H1 (cell line): ENCODE measurements at regions not wholly inside any gene's neighbourhood (a gene's known extent, or its start where the extent isn't known, plus 50 kb on each side); places are given as distances from the start of the nearest gene placed in this dataset.
A peak's percentile ranks its signal among the peaks of the same experiment; 100 is the strongest.

Source experiments
- ATF3 ChIP-seq: IDR thresholded peaks from 2 replicates; pipeline ENCODE4 v1.6.1; 2011; ENCODE audit warnings: low read depth, mild to moderate bottlenecking, low read length; ENCODE audit not compliant: insufficient read depth
- BACH1 ChIP-seq: IDR thresholded peaks from 2 replicates; pipeline ENCODE4 v1.6.1; 2012; ENCODE audit warnings: low read length, improper control_type of control experiment
- BCL11A ChIP-seq, 2 experiments: IDR thresholded peaks; one replicate each; pipeline ENCODE4 v1.6.1; 2011; ENCODE audit warnings: low read depth in 2 of 2, low read length in 2 of 2, mild to moderate bottlenecking in 2 of 2
- CHD1 ChIP-seq: IDR thresholded peaks from 2 replicates; pipeline ENCODE4 v1.6.1; 2012; ENCODE audit warnings: low read depth, low read length, improper control_type of control experiment
- CREB1 ChIP-seq: IDR thresholded peaks from 2 replicates; pipeline ENCODE4 v1.6.1; 2012; ENCODE audit warnings: inconsistent platforms
- CTCF ChIP-seq, 3 experiments: IDR thresholded peaks; 1 replicate in 2 of 3; 2 replicates in 1 of 3; pipeline versions ENCODE4 v1.5.1 to v1.6.1; 2011; ENCODE audit warnings: low read length in 3 of 3, mild to moderate bottlenecking in 3 of 3, inconsistent platforms in 2 of 3, low read depth in 1 of 3, moderate library complexity in 1 of 3; ENCODE audit not compliant: insufficient read depth in 1 of 3; ENCODE audit errors: control extremely low read depth in 1 of 3
- EGR1 ChIP-seq: IDR thresholded peaks from 2 replicates; pipeline ENCODE4 v1.6.1; 2011; ENCODE audit warnings: low read depth, low read length, borderline replicate concordance
- EP300 ChIP-seq, 2 experiments: IDR thresholded peaks; 1 replicate in 1 of 2; 2 replicates in 1 of 2; pipeline ENCODE4 v1.6.1; 2011 to 2012; ENCODE audit warnings: low read depth in 2 of 2, low read length in 2 of 2, mild to moderate bottlenecking in 2 of 2, borderline replicate concordance in 1 of 2, inconsistent platforms in 1 of 2, moderate library complexity in 1 of 2
- EZH2 ChIP-seq: fragments of 200-600 bp; sonication (generic); IDR thresholded peaks from 2 replicates; pipeline ENCODE4 v1.7.1; 2012; ENCODE audit warnings: low read depth, mild to moderate bottlenecking, moderate library complexity, low read length, inconsistent platforms; ENCODE audit not compliant: severe bottlenecking
- POLR2A ChIP-seq, 2 experiments: IDR thresholded peaks; 1 replicate in 1 of 2; 2 replicates in 1 of 2; pipeline ENCODE4 v1.6.1; 2011; ENCODE audit warnings: low read depth in 2 of 2, low read length in 2 of 2, mild to moderate bottlenecking in 2 of 2; ENCODE audit errors: control extremely low read depth in 1 of 2
- POLR2AphosphoS5 ChIP-seq: IDR thresholded peaks from 2 replicates; pipeline ENCODE4 v1.6.1; 2011; ENCODE audit warnings: low read depth, low read length
- SIRT6 ChIP-seq: IDR thresholded peaks from one replicate; pipeline ENCODE4 v1.7.1; 2012; ENCODE audit warnings: low read length, inconsistent platforms
- SRF ChIP-seq: IDR thresholded peaks from 2 replicates; pipeline ENCODE4 v1.6.1; 2011; ENCODE audit warnings: mild to moderate bottlenecking, low read depth, low read length, moderate library complexity

GRCh38 chr10:131406676-131407392 is 95.3 kb upstream of the TCERG1L start:
- TF ChIP-seq POLR2A (IDR thresholded peaks at IDR 0.05; ENCODE audit: control extremely low read depth in 1 of 2, low read depth in 2 of 2, low read length in 2 of 2) (no peak), CTCF (IDR thresholded peaks at IDR 0.05; ENCODE audit: control extremely low read depth in 1 of 3, insufficient read depth in 1 of 3, low read depth in 1 of 3, low read length in 3 of 3) (peak in 2 of 3 experiments; percentile 18 to 19; a peak in 2 of 4 replicates), SRF (no peak), POLR2AphosphoS5 (no peak), EZH2 (no peak), BACH1 (no peak), EGR1 (no peak), BCL11A (IDR thresholded peaks at IDR 0.05; ENCODE audit: low read depth in 2 of 2, low read length in 2 of 2) (no peak), EP300 (IDR thresholded peaks at IDR 0.05; ENCODE audit: borderline replicate concordance in 1 of 2, low read depth in 2 of 2, low read length in 2 of 2) (no peak), CHD1 (no peak), CREB1 (no peak), SIRT6 (no peak), ATF3 (no peak)
